ENCODE measurements at regions not wholly inside any gene's neighbourhood (a gene's known extent, or its start where the extent isn't known, plus 50 kb on each side); places are given as distances from the start of the nearest gene placed in this dataset.

- TF ChIP-seq POLR2AphosphoS5 (IDR thresholded peaks at IDR 0.05; ENCODE audit: borderline replicate concordance, low read depth, low read length) (no peak), EZH2 (IDR thresholded peaks at IDR 0.05) (no peak), FOXP2 (optimal IDR thresholded peaks at IDR 0.05; ENCODE audit: control extremely low read depth, extremely low read length, insufficient read depth) (no peak)
Measured at GRCh38 chr4:111362941-111363361, 740.1 kb upstream of the PITX2 start.

Measured in SK-N-MC (cell line).